GM10266 (cell line): ENCODE measurements at regions not wholly inside any gene's neighbourhood (a gene's known extent, or its start where the extent isn't known, plus 50 kb on each side); places are given as distances from the start of the nearest gene placed in this dataset.

Source experiments
- DNase-seq: peaks from one replicate; pipeline ENCODE4 v3.0.0; 2012; ENCODE audit errors: extremely low spot score
- CTCF ChIP-seq: IDR thresholded peaks from 2 replicates; pipeline ENCODE4 v1.5.1; 2012; ENCODE audit warnings: mild to moderate bottlenecking, low read depth; ENCODE audit not compliant: control insufficient read depth, insufficient read depth; ENCODE audit errors: missing control alignments

- TF ChIP-seq CTCF: no peak
- no peak for DNase-seq
These were observed 99.7 kb upstream of the FUT8 start for GRCh38 chr14:65312859-65313258.

- DNase-seq: no peak
- TF ChIP-seq CTCF: no peak
These were observed 93.7 kb upstream of the FUT8 start for GRCh38 chr14:65318636-65319506.

- no peak for TF ChIP-seq CTCF
- DNase-seq: no peak
These were observed 91.7 kb upstream of the FUT8 start for GRCh38 chr14:65320661-65321308.

GRCh38 chr14:65321370-65321875 is 91.1 kb upstream of the FUT8 start:
- no peak for TF ChIP-seq CTCF
- no peak for DNase-seq

- no peak for DNase-seq
These were observed 83.0 kb upstream of the FUT8 start for GRCh38 chr14:65329481-65329880.

GRCh38 chr14:65329911-65330310 is 82.6 kb upstream of the FUT8 start:
- no peak for TF ChIP-seq CTCF

More at GRCh38 chr14:65329481-65329880, 83.0 kb upstream of the FUT8 start:
- no peak for TF ChIP-seq CTCF

GRCh38 chr14:65330416-65330815 is 82.1 kb upstream of the FUT8 start:
- DNase-seq: no peak
- TF ChIP-seq CTCF: no peak

More at GRCh38 chr14:65329911-65330310, 82.6 kb upstream of the FUT8 start:
- no peak for DNase-seq
